ENCODE measurements at regions not wholly inside any gene's neighbourhood (a gene's known extent, or its start where the extent isn't known, plus 50 kb on each side); places are given as distances from the start of the nearest gene placed in this dataset.

- no peak overlapping the region for H3K9ac ChIP-seq (ENCODE audit: low read length)
- no peaks in the 10 kb centered on the region for H3K36me3 ChIP-seq (ENCODE audit: control insufficient read depth, insufficient read depth, low read length)
- no peak overlapping the region for H3K4me3 ChIP-seq (ENCODE audit: low read length)
- H3K9me3 ChIP-seq (ENCODE audit: control insufficient read depth, low read length) = no peaks in the 10 kb centered on the region
- no peaks in the 10 kb centered on the region for H3K27me3 ChIP-seq (ENCODE audit: control insufficient read depth, insufficient read depth, low read length)
- H3K4me1 ChIP-seq (ENCODE audit: control insufficient read depth, insufficient read depth, low read length) = no peaks in the 10 kb centered on the region
Observed at GRCh38 chr20:60820149-60820548, 431.9 kb upstream of the CDH4 start.

- H3K36me3 ChIP-seq (ENCODE audit: control insufficient read depth, insufficient read depth, low read length) = no peaks in the 10 kb centered on the region
- H3K4me3 ChIP-seq (ENCODE audit: low read length) = no peak overlapping the region
- no peaks in the 10 kb centered on the region for H3K9me3 ChIP-seq (ENCODE audit: control insufficient read depth, low read length)
- H3K9ac ChIP-seq (ENCODE audit: low read length) = no peak overlapping the region
- H3K27me3 ChIP-seq (ENCODE audit: control insufficient read depth, insufficient read depth, low read length) = no peaks in the 10 kb centered on the region
- H3K4me1 ChIP-seq (ENCODE audit: control insufficient read depth, insufficient read depth, low read length) = no peaks in the 10 kb centered on the region
Observed at GRCh38 chr20:60820918-60821317, 431.1 kb upstream of the CDH4 start.

GRCh38 chr20:60822699-60823607 is 429.1 kb upstream of the CDH4 start:
- Histone ChIP-seq H3K4me3 (ENCODE audit: low read length) (no peak overlapping the region), H3K9me3 (ENCODE audit: control insufficient read depth, low read length) (no peaks in the 10 kb centered on the region), H3K36me3 (ENCODE audit: control insufficient read depth, insufficient read depth, low read length) (no peaks in the 10 kb centered on the region), H3K9ac (ENCODE audit: low read length) (no peak overlapping the region), H3K4me1 (ENCODE audit: control insufficient read depth, insufficient read depth, low read length) (no peaks in the 10 kb centered on the region), H3K27me3 (ENCODE audit: control insufficient read depth, insufficient read depth, low read length) (no peaks in the 10 kb centered on the region)

GRCh38 chr20:60835876-60836275 is 416.2 kb upstream of the CDH4 start:
- no peak overlapping the region for H3K9ac ChIP-seq (ENCODE audit: low read length)
- no peaks in the 10 kb centered on the region for H3K36me3 ChIP-seq (ENCODE audit: control insufficient read depth, insufficient read depth, low read length)
- no peaks in the 10 kb centered on the region for H3K27me3 ChIP-seq (ENCODE audit: control insufficient read depth, insufficient read depth, low read length)
- no peak overlapping the region for H3K4me3 ChIP-seq (ENCODE audit: low read length)
- no peaks in the 10 kb centered on the region for H3K9me3 ChIP-seq (ENCODE audit: control insufficient read depth, low read length)
- no peaks in the 10 kb centered on the region for H3K4me1 ChIP-seq (ENCODE audit: control insufficient read depth, insufficient read depth, low read length)

GRCh38 chr20:60837173-60837770 is 414.8 kb upstream of the CDH4 start:
- Histone ChIP-seq H3K27me3 (ENCODE audit: control insufficient read depth, insufficient read depth, low read length) (no peaks in the 10 kb centered on the region), H3K9ac (ENCODE audit: low read length) (no peak overlapping the region), H3K4me3 (ENCODE audit: low read length) (no peak overlapping the region), H3K9me3 (ENCODE audit: control insufficient read depth, low read length) (no peaks in the 10 kb centered on the region), H3K36me3 (ENCODE audit: control insufficient read depth, insufficient read depth, low read length) (no peaks in the 10 kb centered on the region), H3K4me1 (ENCODE audit: control insufficient read depth, insufficient read depth, low read length) (no peaks in the 10 kb centered on the region)

- Histone ChIP-seq H3K4me1 (ENCODE audit: control insufficient read depth, insufficient read depth, low read length) (no peaks in the 10 kb centered on the region), H3K9ac (ENCODE audit: low read length) (no peak overlapping the region), H3K9me3 (ENCODE audit: control insufficient read depth, low read length) (no peaks in the 10 kb centered on the region), H3K27me3 (ENCODE audit: control insufficient read depth, insufficient read depth, low read length) (no peaks in the 10 kb centered on the region), H3K4me3 (ENCODE audit: low read length) (no peak overlapping the region), H3K36me3 (ENCODE audit: control insufficient read depth, insufficient read depth, low read length) (no peaks in the 10 kb centered on the region)
Observed at GRCh38 chr20:60838297-60838696, 413.8 kb upstream of the CDH4 start.

GRCh38 chr20:60840971-60841370 is 411.1 kb upstream of the CDH4 start:
- Histone ChIP-seq H3K27me3 (ENCODE audit: control insufficient read depth, insufficient read depth, low read length) (no peaks in the 10 kb centered on the region), H3K4me1 (ENCODE audit: control insufficient read depth, insufficient read depth, low read length) (no peaks in the 10 kb centered on the region), H3K9me3 (ENCODE audit: control insufficient read depth, low read length) (no peaks in the 10 kb centered on the region), H3K9ac (ENCODE audit: low read length) (no peak overlapping the region), H3K4me3 (ENCODE audit: low read length) (no peak overlapping the region), H3K36me3 (ENCODE audit: control insufficient read depth, insufficient read depth, low read length) (no peaks in the 10 kb centered on the region)

GRCh38 chr20:60845146-60845545 is 406.9 kb upstream of the CDH4 start:
- no peak overlapping the region for H3K9ac ChIP-seq (ENCODE audit: low read length)
- H3K9me3 ChIP-seq (ENCODE audit: control insufficient read depth, low read length) = no peaks in the 10 kb centered on the region
- no peaks in the 10 kb centered on the region for H3K27me3 ChIP-seq (ENCODE audit: control insufficient read depth, insufficient read depth, low read length)
- no peak overlapping the region for H3K4me3 ChIP-seq (ENCODE audit: low read length)
- no peaks in the 10 kb centered on the region for H3K36me3 ChIP-seq (ENCODE audit: control insufficient read depth, insufficient read depth, low read length)
- H3K4me1 ChIP-seq (ENCODE audit: control insufficient read depth, insufficient read depth, low read length) = no peaks in the 10 kb centered on the region

GRCh38 chr20:60851826-60852704 is 400.0 kb upstream of the CDH4 start:
- Histone ChIP-seq H3K4me3 (ENCODE audit: low read length) (no peak overlapping the region), H3K27me3 (ENCODE audit: control insufficient read depth, insufficient read depth, low read length) (no peaks in the 10 kb centered on the region), H3K4me1 (ENCODE audit: control insufficient read depth, insufficient read depth, low read length) (no peaks in the 10 kb centered on the region), H3K9ac (ENCODE audit: low read length) (no peak overlapping the region), H3K9me3 (ENCODE audit: control insufficient read depth, low read length) (no peaks in the 10 kb centered on the region), H3K36me3 (ENCODE audit: control insufficient read depth, insufficient read depth, low read length) (no peaks in the 10 kb centered on the region)

GRCh38 chr20:60857708-60858107 is 394.4 kb upstream of the CDH4 start:
- Histone ChIP-seq H3K36me3 (ENCODE audit: control insufficient read depth, insufficient read depth, low read length) (no peaks in the 10 kb centered on the region), H3K9me3 (ENCODE audit: control insufficient read depth, low read length) (no peaks in the 10 kb centered on the region), H3K4me3 (ENCODE audit: low read length) (no peak overlapping the region)

GRCh38 chr20:60862601-60863000 is 389.5 kb upstream of the CDH4 start:
- Histone ChIP-seq H3K36me3 (ENCODE audit: control insufficient read depth, insufficient read depth, low read length) (no peaks in the 10 kb centered on the region), H3K4me3 (ENCODE audit: low read length) (no peak overlapping the region), H3K4me1 (ENCODE audit: control insufficient read depth, insufficient read depth, low read length) (no peaks in the 10 kb centered on the region), H3K9me3 (ENCODE audit: control insufficient read depth, low read length) (no peaks in the 10 kb centered on the region), H3K9ac (ENCODE audit: low read length) (no peak overlapping the region), H3K27me3 (ENCODE audit: control insufficient read depth, insufficient read depth, low read length) (no peaks in the 10 kb centered on the region)

More at GRCh38 chr20:60857708-60858107, 394.4 kb upstream of the CDH4 start:
- H3K27me3 ChIP-seq (ENCODE audit: control insufficient read depth, insufficient read depth, low read length) = no peaks in the 10 kb centered on the region
- no peak overlapping the region for H3K9ac ChIP-seq (ENCODE audit: low read length)
- no peaks in the 10 kb centered on the region for H3K4me1 ChIP-seq (ENCODE audit: control insufficient read depth, insufficient read depth, low read length)

GRCh38 chr20:60863548-60863947 is 388.5 kb upstream of the CDH4 start:
- Histone ChIP-seq H3K9me3 (ENCODE audit: control insufficient read depth, low read length) (no peaks in the 10 kb centered on the region), H3K9ac (ENCODE audit: low read length) (no peak overlapping the region), H3K27me3 (ENCODE audit: control insufficient read depth, insufficient read depth, low read length) (no peaks in the 10 kb centered on the region), H3K4me1 (ENCODE audit: control insufficient read depth, insufficient read depth, low read length) (no peaks in the 10 kb centered on the region), H3K4me3 (ENCODE audit: low read length) (no peak overlapping the region), H3K36me3 (ENCODE audit: control insufficient read depth, insufficient read depth, low read length) (no peaks in the 10 kb centered on the region)
